Gastroesophageal sphincter (tissue), 3 donors: ENCODE measurements at regions not wholly inside any gene's neighbourhood (a gene's known extent, or its start where the extent isn't known, plus 50 kb on each side); places are given as distances from the start of the nearest gene placed in this dataset.
"Not testable (repeated sequence)": the region's sequence is repeated elsewhere in the genome, so short reads cannot be mapped to it uniquely, and the experiment has no call there.

Experiments used
- CTCF ChIP-seq, 4 experiments: fragments of 200-600 bp in 2 of 4; fragments of 450-650 bp in 2 of 4; sonication (generic) in 1 of 4; IDR thresholded peaks; one replicate each; pipeline ENCODE4 v1.5.1; 2017 to 2019; ENCODE audit warnings: antibody characterized with exemption in 4 of 4, mild to moderate bottlenecking in 2 of 4, moderate library complexity in 2 of 4
- EP300 ChIP-seq: sonication (generic); formaldehyde crosslinking; IDR thresholded peaks from one replicate; pipeline ENCODE4 v1.6.1; 2017; ENCODE audit warnings: antibody characterized with exemption, mild to moderate bottlenecking
- POLR2A ChIP-seq, 2 donors: fragments of 450-650 bp; IDR thresholded peaks; one replicate each; pipeline ENCODE4 v1.6.1; 2017; ENCODE audit warnings: antibody characterized with exemption in 2 of 2, mild to moderate bottlenecking in 2 of 2, moderate library complexity in 1 of 2

GRCh38 chr12:112697441-112697840, 94.1 kb upstream of the RPH3A start:
- not testable (repeated sequence) for TF ChIP-seq CTCF (IDR thresholded peaks at IDR 0.05); POLR2A (IDR thresholded peaks at IDR 0.05); EP300
